GM18870 (cell line): ENCODE measurements at regions not wholly inside any gene's neighbourhood (a gene's known extent, or its start where the extent isn't known, plus 50 kb on each side); places are given as distances from the start of the nearest gene placed in this dataset.
A peak's percentile ranks its signal among the peaks of the same experiment; 100 is the strongest.

Experiments
- ATAC-seq: cut with Tn5 transposase; IDR thresholded peaks from one replicate; pipeline ENCODE4 v1.9.1; 2021; ENCODE audit warnings: moderate library complexity; ENCODE audit not compliant: unreplicated experiment

GRCh38 chr5:167952278-167952995 is 339.0 kb upstream of the WWC1 start:
- ATAC-seq, result no peak

GRCh38 chr5:167953151-167953798 is 338.2 kb upstream of the WWC1 start:
- ATAC-seq, result no peak

- ATAC-seq, result no peak
Observed at GRCh38 chr5:167961731-167962130, 329.7 kb upstream of the WWC1 start.

DNA sequence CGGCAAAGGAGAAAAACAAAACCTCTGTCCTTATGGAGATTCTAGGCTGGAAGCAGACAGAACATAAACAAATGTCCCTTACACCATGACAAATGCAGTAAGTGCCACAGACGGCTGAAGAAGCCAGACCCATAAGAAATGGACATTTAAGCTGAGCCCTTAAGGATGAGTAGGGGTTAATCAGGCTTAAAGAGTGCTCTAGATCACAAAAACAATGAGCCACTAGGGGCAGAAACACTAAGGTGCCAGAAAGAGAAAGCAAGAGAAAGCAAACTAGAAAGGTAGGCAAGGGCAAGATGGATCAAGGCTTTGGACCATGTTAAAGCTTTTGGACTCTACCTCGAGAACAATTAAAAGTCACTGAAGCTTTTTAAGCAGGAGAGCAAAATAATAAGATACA is 326.9 kb upstream of the WWC1 start:
- no peak for ATAC-seq

DNA sequence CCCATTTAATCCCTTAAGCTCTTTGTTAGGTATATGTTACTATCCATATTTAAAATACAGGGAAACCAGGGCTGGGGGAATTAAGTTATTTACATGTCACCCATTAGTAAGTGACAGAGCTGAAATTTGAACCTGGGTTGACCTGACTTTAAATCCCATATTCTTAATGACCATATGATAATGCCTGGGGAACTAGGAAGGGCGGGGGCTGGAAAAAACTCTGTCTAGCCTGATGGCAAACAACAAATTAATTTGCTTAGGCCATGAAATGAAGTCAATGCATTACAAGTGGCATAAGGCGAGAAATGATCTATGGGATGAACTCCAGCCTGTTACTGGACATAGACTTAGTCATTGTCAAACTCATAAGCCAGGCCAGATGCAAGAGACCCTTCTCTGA is 325.7 kb upstream of the WWC1 start:
- no peak for ATAC-seq

DNA sequence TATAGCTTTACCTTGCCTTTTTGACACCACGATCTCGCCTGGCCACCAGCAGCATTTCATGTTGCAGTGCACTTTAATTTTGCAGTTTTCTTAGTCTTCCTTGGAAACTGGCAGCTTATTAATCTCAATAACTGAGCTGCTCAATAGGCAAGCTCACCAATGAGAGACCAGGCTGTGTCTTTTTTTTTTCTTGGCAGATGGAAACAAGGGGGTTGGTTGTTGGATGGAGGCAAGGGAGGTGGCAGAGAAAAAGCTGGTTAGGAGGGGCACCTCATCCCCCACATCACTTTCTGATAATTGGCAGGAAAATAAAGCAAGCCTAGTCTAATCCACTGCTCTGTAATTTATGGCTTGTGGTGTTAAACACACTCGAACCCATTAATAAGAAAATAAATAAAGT is 324.5 kb upstream of the WWC1 start:
- ATAC-seq, result no peak

- no peak for ATAC-seq
Observed at GRCh38 chr5:167967494-167968177, 323.8 kb upstream of the WWC1 start.

DNA sequence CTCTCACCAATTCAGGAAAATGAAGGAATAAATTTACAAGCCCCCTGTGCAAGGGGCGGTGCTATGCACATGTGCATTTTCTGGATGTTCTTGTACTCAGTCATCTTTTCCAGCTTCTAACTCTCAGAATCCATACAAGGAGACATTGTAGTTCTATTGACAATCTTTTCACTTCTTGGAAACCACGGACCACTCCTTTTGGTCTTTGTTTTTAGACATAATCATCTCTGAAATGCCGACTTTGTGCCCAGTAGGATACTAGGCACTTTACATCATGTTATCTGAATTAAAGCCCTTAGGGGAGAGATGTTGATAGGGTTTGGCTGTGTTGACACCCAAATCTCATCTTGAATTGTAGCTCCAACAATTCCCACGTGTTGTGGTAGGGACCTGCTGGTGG is 322.6 kb upstream of the WWC1 start:
- no peak for ATAC-seq

DNA sequence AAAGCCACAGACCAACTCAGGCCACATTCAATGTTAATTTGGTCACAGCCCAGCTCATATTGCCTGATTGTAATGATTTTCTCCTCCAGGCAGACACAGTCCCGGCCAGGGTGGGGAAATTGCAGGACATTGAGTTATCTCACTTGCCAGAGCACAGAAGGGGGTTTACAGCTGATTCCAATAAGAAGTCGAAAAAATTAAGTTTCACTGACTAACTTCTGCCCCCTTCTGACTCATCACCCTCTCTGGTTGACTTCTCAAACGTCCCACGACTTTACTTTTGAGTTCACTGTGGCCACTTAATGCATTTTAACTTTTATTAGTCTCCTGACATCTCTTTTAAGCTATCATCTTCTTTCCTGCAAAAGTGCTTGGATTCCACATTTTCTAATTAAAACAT is 321.4 kb upstream of the WWC1 start:
- ATAC-seq, result peak; percentile 89

DNA sequence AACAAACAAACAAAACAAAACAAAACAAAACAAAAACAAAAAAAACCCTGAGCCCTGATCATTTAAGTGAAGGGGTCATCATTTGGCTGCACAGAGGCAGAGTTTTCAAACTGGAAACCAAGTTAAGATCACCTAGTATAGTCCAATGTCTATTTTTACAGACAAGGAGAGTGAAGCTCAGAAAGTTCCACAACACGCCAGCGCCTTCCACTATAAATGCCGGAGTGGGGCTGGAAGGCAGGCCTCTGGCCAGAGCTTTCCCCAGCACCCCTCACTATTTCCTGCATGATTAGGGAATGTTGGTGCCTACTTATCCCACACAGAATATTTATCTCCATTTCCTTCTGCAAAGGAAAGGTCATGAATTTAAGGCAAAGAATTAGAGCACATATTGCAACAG is 319.7 kb upstream of the WWC1 start:
- ATAC-seq, result no peak

DNA sequence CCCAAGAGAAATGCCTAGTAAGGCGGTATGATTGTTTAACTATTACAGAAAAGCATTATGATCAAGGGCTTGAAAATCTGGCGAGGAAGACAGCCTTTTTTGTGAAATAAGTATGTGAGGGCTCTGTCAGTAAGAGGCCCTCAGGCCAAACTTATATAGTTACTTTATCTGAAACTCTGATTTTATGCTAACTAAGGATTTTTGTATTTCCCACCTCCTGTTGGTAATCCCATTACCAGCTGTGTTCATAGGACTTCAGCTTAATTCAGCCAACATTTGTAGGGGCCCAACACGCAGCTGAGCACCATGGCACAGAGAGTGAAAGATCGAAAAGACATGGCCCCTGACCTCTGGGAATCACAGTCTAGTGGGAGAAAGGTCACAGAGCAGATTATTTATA is 318.3 kb upstream of the WWC1 start:
- no peak for ATAC-seq

- no peak for ATAC-seq
Observed at GRCh38 chr5:167984951-167985350, 306.5 kb upstream of the WWC1 start.

DNA sequence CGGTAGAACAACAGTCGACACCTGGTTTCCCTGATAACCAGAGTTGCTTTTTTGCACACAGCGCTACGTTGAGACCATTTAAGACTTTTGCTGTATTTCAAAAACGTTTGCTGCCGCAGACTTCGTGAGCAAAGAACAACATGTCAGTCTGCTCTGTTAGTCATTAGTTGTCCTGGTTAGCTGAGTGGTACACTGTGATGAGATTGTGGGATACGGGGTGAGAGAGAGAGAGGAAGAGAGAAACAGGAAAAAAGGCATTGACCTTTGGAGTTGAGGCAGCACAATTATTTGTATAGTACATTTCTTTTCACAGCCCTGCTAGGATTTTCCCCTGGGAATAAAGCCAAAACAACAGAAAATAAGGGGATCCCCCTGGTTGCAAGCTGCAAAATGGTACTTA is 306.1 kb upstream of the WWC1 start:
- no peak for ATAC-seq

DNA sequence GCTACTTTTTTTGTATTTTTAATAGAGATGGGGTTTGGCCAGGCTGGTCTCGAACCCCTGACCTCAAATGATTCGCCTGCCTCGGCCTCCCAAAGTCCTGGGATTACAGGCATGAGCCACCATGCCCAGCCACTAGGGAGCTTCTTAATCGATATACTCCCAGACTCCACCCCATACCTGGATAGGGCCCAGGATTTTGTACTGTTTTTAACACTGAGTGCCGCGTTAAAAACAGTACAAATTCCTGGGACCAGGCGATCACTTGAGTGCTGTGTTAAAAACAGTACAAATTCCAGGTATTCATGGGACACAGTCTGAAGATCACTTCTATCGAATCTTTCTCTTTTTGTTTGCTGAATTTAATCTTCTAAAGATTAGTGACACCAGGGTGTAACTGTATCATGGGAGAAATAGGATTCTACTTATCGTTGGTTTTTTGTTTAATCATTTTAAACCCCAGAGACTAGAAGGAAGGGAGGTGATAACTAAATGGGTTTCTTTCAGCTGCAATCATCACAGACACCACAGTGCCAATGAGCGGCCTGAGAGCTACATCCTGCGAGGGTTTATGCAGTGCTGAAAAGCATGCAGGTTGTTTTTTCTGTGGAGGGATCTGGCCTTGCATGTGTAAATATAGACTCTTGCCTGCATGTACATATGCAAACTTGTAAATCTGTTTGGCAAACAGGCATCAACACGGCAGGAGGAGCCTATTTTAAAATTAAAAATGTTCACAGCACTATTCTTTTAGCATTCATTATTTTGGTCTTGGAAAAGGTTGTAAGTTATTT is 303.8 kb upstream of the WWC1 start:
- no peak for ATAC-seq

DNA sequence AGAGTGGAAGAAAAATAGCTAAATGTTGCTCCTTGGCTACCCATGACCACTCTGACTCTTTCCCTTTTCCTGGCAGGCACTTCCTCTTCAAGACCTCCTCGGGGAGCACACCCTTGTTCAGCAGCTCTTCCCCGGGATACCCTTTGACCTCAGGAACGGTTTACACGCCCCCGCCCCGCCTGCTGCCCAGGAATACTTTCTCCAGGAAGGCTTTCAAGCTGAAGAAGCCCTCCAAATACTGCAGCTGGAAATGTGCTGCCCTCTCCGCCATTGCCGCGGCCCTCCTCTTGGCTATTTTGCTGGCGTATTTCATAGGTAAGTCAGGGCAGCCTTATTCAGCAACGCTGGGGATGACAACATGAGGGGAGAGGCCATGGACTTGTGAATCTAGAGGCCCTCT is 298.6 kb upstream of the WWC1 start:
- ATAC-seq, result no peak

- ATAC-seq, result no peak
Observed at GRCh38 chr5:167993771-167994170, 297.7 kb upstream of the WWC1 start.

DNA sequence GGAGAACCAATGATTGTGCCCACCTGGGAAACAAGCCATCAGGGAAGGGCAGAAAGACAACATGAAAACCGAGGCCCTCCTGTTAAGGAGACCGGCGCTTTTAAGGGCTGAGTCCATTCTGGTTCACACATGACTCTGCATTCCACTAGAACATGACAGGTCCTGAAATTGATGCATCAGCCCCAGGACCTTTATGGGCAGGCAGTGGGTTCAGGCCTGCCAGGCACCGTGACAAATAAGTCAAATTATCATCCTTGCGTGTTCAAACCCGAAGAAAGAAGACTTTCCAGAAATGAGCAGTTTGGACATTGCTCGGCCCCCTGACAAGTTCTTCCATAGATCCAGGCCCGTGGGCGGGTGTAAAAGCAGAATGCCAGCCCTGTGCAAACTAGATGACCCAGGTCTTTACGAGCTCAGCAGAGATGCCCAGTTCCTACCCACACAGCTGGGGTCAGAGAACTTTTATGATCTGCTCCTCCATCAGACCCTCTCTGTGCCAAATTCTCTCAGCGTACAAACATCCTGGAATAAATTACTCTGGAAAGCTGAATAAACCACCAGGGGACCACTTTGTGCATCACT is 295.5 kb upstream of the WWC1 start:
- no peak for ATAC-seq

GRCh38 chr5:167998148-167998767 is 293.2 kb upstream of the WWC1 start:
- no peak for ATAC-seq

- ATAC-seq, result no peak
Observed at GRCh38 chr5:167999182-167999581, 292.3 kb upstream of the WWC1 start.

- ATAC-seq, result no peak
Observed at GRCh38 chr5:168001318-168001717, 290.1 kb upstream of the WWC1 start.

DNA sequence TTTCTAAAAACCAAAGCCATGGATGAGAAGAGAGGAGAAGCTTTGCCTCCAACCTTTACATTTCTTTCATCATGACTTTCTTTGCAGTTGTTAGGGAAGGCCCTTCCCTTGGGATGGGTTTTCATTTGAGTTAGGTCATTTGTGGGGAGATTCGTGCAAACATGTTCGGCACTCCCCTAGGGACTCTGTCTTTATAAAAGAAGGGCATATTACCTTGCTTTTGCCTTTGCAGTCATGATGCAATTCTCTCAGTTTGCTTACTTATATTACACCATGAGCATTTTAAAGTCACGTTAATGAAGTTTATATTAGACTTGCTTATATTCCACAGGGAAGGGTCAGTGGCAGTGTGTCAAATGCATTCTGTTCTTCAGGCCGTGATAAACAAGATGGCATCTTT is 289.3 kb upstream of the WWC1 start:
- ATAC-seq, result no peak
